ENCODE measurements at regions not wholly inside any gene's neighbourhood (a gene's known extent, or its start where the extent isn't known, plus 50 kb on each side); places are given as distances from the start of the nearest gene placed in this dataset.

GRCh38 chr1:4309676-4310320 lies 344.6 kb upstream of the AJAP1 start:
- Histone ChIP-seq H3K27me3 (no peaks in the 10 kb centered on the region), H3K27ac (no peak overlapping the region), H3K36me3 (no peaks in the 10 kb centered on the region), H3K4me3 (no peak overlapping the region), H3K4me1 (no peaks in the 10 kb centered on the region), H3K9me3 (no peaks in the 10 kb centered on the region)
- DNase-seq (no peak), ATAC-seq (no peak)
- TF ChIP-seq, protein P1, sequence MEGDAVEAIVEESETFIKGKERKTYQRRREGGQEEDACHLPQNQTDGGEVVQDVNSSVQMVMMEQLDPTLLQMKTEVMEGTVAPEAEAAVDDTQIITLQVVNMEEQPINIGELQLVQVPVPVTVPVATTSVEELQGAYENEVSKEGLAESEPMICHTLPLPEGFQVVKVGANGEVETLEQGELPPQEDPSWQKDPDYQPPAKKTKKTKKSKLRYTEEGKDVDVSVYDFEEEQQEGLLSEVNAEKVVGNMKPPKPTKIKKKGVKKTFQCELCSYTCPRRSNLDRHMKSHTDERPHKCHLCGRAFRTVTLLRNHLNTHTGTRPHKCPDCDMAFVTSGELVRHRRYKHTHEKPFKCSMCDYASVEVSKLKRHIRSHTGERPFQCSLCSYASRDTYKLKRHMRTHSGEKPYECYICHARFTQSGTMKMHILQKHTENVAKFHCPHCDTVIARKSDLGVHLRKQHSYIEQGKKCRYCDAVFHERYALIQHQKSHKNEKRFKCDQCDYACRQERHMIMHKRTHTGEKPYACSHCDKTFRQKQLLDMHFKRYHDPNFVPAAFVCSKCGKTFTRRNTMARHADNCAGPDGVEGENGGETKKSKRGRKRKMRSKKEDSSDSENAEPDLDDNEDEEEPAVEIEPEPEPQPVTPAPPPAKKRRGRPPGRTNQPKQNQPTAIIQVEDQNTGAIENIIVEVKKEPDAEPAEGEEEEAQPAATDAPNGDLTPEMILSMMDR (IDR thresholded peaks at IDR 0.05), result no peak
- TF ChIP-seq POLR2A (IDR thresholded peaks at IDR 0.05), result no peak
- intact Hi-C loops (cut with DNase I), result no loop called here
- WGBS (ENCODE audit: insufficient coverage, low coverage, low lambda C conversion rate, missing lambda C conversion rate), result 24% methylated on average over 2 of the region's 9 CpGs

- intact Hi-C loops (cut with DNase I), result no loop called here
- no peak for DNase-seq
- 100% methylated on average over 2 of the region's 9 CpGs for WGBS (ENCODE audit: insufficient coverage, low coverage, low lambda C conversion rate, missing lambda C conversion rate)
- no peak for ATAC-seq
- Histone ChIP-seq H3K27me3 (no peaks in the 10 kb centered on the region), H3K9me3 (no peaks in the 10 kb centered on the region), H3K4me3 (no peak overlapping the region), H3K27ac (no peak overlapping the region), H3K4me1 (no peaks in the 10 kb centered on the region), H3K36me3 (no peaks in the 10 kb centered on the region)
- TF ChIP-seq, protein P1 (IDR thresholded peaks at IDR 0.05), result no peak
- no peak for TF ChIP-seq POLR2A (IDR thresholded peaks at IDR 0.05)
These were observed 343.9 kb upstream of the AJAP1 start for GRCh38 chr1:4310396-4310923.

DNA sequence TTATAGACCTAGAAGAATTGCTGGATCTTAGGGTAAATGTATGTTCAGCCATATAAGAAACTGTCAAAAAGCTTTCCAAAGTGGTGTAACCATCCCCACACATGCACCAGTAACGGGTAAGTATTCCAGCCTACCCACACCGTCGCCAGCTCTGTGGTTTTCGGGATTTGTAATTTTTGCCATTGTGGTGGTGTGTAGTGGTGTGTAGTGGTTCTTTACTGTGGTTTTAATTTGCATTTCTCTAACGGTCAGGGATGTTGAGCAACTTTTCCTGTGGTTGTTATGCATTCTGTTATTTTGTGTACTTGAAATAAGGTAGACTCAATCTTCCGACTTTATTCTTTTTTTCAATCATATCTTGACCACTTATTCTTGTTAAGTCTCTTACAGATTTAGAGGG lies 342.4 kb upstream of the AJAP1 start:
- TF ChIP-seq, protein P1 (IDR thresholded peaks at IDR 0.05), result no peak
- TF ChIP-seq POLR2A (IDR thresholded peaks at IDR 0.05), result no peak
- no peak for DNase-seq
- no peak for ATAC-seq
- Histone ChIP-seq H3K4me3 (no peak overlapping the region), H3K27me3 (no peaks in the 10 kb centered on the region), H3K36me3 (no peaks in the 10 kb centered on the region), H3K9me3 (no peaks in the 10 kb centered on the region), H3K4me1 (no peaks in the 10 kb centered on the region), H3K27ac (no peak overlapping the region)
- 51% methylated on average over 4 of the region's 6 CpGs for WGBS (ENCODE audit: insufficient coverage, low coverage, low lambda C conversion rate, missing lambda C conversion rate)
- intact Hi-C loops (cut with DNase I), result no loop called here

GRCh38 chr1:4315202-4315601 lies 339.2 kb upstream of the AJAP1 start:
- Histone ChIP-seq H3K9me3 (no peaks in the 10 kb centered on the region), H3K36me3 (no peaks in the 10 kb centered on the region), H3K27ac (no peak overlapping the region), H3K4me3 (no peak overlapping the region), H3K4me1 (no peaks in the 10 kb centered on the region), H3K27me3 (no peaks in the 10 kb centered on the region)
- WGBS (ENCODE audit: insufficient coverage, low coverage, low lambda C conversion rate, missing lambda C conversion rate), result 25% methylated on average over 4 of the region's 4 CpGs
- no peak for TF ChIP-seq POLR2A (IDR thresholded peaks at IDR 0.05)
- TF ChIP-seq, protein P1 (IDR thresholded peaks at IDR 0.05), result no peak
- intact Hi-C loops (cut with DNase I), result no loop called here
- no peak for ATAC-seq
- DNase-seq, result no peak

Measured in right lobe of liver (tissue), 6 donors.